GM20000 (cell line): ENCODE measurements at regions not wholly inside any gene's neighbourhood (a gene's known extent, or its start where the extent isn't known, plus 50 kb on each side); places are given as distances from the start of the nearest gene placed in this dataset.

Source experiments
- DNase-seq: peaks from one replicate; pipeline ENCODE4 v3.0.0; 2012; ENCODE audit warnings: low spot score
- CTCF ChIP-seq: IDR thresholded peaks from 2 replicates; pipeline ENCODE4 v1.5.1; 2012; ENCODE audit warnings: mild to moderate bottlenecking, control low read depth; ENCODE audit errors: extremely low read depth, missing control alignments

- no peak for TF ChIP-seq CTCF
- no peak for DNase-seq
Measured at GRCh38 chr11:81749245-81749644, 984.4 kb downstream of the FAM181B start.

GRCh38 chr11:81744336-81745116, 989.1 kb downstream of the FAM181B start:
- no peak for TF ChIP-seq CTCF
- DNase-seq = no peak

GRCh38 chr11:81725701-81726100, 1008.0 kb downstream of the FAM181B start:
- no peak for DNase-seq
- no peak for TF ChIP-seq CTCF

- no peak for DNase-seq
- no peak for TF ChIP-seq CTCF
Measured at GRCh38 chr11:81717695-81718094, 1016.0 kb downstream of the FAM181B start.

DNA sequence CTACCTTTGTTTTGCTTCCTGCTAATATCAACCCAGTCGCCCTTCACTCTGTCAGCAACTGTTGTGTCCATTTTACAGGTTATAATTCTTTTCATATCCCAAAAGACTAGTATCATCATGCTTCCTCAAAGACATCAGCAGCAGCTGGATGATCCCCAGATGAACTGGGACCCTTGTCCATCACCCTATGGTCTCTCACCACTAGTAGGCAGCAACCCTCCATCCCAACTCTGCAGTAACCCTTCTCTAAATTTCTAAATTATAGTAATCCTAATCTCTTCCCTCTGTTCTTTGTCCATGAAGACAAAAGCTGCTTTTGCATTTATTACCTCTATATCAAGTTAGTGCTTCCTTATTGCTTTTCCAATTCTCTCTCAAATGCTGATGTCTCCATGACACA, 1025.8 kb downstream of the FAM181B start:
- DNase-seq = no peak
- TF ChIP-seq CTCF = no peak

- no peak for TF ChIP-seq CTCF
- DNase-seq = no peak
Measured at GRCh38 chr11:81705283-81705682, 1028.4 kb downstream of the FAM181B start.

- no peak for TF ChIP-seq CTCF
- no peak for DNase-seq
Measured at GRCh38 chr11:81700076-81700475, 1033.6 kb downstream of the FAM181B start.
